Epithelial cell of proximal tubule (primary cell): ENCODE measurements at regions not wholly inside any gene's neighbourhood (a gene's known extent, or its start where the extent isn't known, plus 50 kb on each side); places are given as distances from the start of the nearest gene placed in this dataset.

Experiments
- DNase-seq: peaks from one replicate; pipeline ENCODE4 v3.0.0-alpha.2; 2011; ENCODE audit warnings: low read depth
- H3K4me3 ChIP-seq: 2 replicates; pipeline ENCODE4 v1.5.1; 2011; ENCODE audit warnings: low read depth, mild to moderate bottlenecking, low read length
- TF ChIP-seq, protein P1 (sequence below): conservative IDR thresholded peaks from 2 replicates; pipeline ENCODE4 v1.5.1; 2012; ENCODE audit warnings: low read depth, mild to moderate bottlenecking, low read length

- H3K4me3 ChIP-seq = no peak overlapping the region
- no peak for DNase-seq
- TF ChIP-seq, protein P1, sequence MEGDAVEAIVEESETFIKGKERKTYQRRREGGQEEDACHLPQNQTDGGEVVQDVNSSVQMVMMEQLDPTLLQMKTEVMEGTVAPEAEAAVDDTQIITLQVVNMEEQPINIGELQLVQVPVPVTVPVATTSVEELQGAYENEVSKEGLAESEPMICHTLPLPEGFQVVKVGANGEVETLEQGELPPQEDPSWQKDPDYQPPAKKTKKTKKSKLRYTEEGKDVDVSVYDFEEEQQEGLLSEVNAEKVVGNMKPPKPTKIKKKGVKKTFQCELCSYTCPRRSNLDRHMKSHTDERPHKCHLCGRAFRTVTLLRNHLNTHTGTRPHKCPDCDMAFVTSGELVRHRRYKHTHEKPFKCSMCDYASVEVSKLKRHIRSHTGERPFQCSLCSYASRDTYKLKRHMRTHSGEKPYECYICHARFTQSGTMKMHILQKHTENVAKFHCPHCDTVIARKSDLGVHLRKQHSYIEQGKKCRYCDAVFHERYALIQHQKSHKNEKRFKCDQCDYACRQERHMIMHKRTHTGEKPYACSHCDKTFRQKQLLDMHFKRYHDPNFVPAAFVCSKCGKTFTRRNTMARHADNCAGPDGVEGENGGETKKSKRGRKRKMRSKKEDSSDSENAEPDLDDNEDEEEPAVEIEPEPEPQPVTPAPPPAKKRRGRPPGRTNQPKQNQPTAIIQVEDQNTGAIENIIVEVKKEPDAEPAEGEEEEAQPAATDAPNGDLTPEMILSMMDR = no peak
These were observed 104.4 kb upstream of the TWIST2 start for GRCh38 chr2:238743243-238744065.

DNA sequence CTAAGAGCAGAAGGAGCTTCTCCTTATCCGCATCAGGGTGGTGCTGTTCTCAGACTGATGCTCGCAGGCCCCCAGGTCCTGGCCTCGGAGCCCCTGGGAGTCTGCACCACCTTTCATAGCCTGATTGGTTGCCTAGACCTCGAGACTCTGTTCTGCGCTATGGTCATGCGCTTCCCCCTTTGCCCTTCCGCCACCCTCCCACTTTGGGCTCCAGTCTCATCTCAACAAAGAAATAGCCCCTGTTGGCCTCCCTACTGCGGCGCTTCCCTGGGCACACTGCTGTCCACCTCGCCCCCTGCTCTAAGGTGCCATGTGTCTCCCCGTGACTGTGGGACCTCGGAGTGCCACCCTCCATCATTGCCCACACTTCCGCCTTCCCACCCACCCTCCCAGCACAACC lies 102.9 kb upstream of the TWIST2 start:
- no peak for DNase-seq
- TF ChIP-seq, protein P1 = no peak
- H3K4me3 ChIP-seq = no peak overlapping the region

DNA sequence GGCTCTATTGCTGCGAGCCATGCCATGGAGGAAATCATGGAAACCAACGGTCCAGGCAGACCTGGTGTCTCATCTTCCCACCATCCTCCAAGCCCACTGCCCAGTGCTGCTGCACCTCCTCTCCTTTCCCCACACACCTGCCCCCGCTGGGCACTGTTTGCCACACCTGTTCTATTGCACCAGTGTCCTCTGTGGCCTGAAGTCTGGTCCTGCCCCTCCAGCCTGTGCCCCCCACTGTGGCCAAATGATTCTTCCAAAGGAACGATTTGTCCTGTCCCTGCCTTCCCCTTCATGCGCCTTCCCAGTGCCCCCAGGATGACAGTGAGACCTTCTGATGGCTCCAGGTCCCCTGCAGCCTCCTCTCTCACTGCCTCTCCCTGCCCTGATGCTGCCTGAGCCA lies 101.9 kb upstream of the TWIST2 start:
- no peak overlapping the region for H3K4me3 ChIP-seq
- DNase-seq = no peak
- TF ChIP-seq, protein P1 = no peak

GRCh38 chr2:238747114-238747513 lies 100.8 kb upstream of the TWIST2 start:
- no peak overlapping the region for H3K4me3 ChIP-seq
- DNase-seq = no peak
- TF ChIP-seq, protein P1 = no peak

DNA sequence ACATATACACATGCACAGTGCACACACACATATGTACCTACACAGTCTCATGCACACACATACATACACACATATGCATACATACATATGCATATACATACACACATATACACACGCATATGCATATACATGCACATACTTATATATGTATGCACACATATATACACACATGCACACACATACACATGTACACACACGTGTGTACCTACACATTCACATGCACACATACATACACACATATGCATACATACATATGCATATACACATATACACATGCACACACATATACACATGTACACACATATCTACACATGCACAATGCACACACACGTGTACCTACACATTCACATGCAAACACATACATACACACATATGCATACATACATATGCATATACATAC lies 100.3 kb upstream of the TWIST2 start:
- H3K4me3 ChIP-seq = no peak overlapping the region
- DNase-seq = no peak
- TF ChIP-seq, protein P1 = no peak

DNA sequence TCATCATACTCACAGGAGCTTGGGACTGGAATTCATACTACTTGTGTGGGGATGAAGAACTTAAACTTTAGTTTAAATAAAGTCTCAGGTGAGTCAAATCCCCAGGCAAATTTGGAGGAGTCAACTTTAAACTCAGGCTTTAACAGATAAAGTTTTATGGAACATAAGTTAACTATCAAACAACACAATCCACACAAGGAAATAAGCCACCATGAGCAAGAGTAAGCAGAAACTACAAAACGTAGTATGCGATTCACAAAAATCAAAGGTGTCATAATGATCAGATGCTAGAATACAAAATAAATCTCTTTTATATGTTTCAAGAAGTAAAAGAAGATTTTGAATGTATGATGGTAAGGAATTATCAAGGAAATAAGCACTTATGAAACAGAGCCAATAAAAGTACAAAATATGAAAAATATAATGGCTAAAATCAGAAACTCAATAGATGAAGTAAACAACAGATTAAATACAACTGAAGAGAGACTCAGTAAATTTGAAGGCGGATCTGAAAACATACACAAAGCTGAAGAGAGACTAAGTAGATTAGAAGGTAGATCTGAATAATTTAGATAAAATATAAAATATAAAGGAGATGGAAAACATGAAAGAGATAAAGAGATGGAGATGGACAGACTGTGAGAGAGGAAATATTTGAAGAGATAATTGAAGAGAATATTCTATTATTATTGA lies 97.5 kb upstream of the TWIST2 start:
- TF ChIP-seq, protein P1 = no peak
- no peak overlapping the region for H3K4me3 ChIP-seq
- DNase-seq = no peak
